WTC11 (cell line): ENCODE measurements at regions not wholly inside any gene's neighbourhood (a gene's known extent, or its start where the extent isn't known, plus 50 kb on each side); places are given as distances from the start of the nearest gene placed in this dataset.

Experiments
- ATAC-seq: fragments of 200-7000 bp; cut with Tn5 transposase; 2 replicates; pipeline ENCODE4 v1.10.0; 2021; ENCODE audit warnings: mild to moderate bottlenecking, moderate library complexity
- CTCF ChIA-PET: fragments of 300-600 bp; sonication (Branson Sonifier 250); formaldehyde crosslinking; loops from one replicate; lab custom pipeline; 2021; ENCODE audit warnings: antibody characterized with exemption; lab: Charles Lee
- POLR2A ChIA-PET: fragments of 350-600 bp; sonication (Branson Sonifier 250); formaldehyde crosslinking; loops from one replicate; lab custom pipeline; 2021; ENCODE audit warnings: antibody characterized with exemption; lab: Charles Lee
- DNase-seq: peaks from one replicate; pipeline ENCODE4 v3.0.0; 2021; ENCODE audit warnings: low spot score
- H3K27ac Mint-ChIP-seq: 2 replicates; pipeline ENCODE4 v1.8.0; 2021; ENCODE audit warnings: mixed read lengths
- H3K27me3 Mint-ChIP-seq: 2 replicates; pipeline ENCODE4 v1.8.0; 2021; ENCODE audit warnings: low read depth, mild to moderate bottlenecking, moderate library complexity, mixed read lengths
- H3K36me3 Mint-ChIP-seq: 2 replicates; pipeline ENCODE4 v1.8.0; 2021; ENCODE audit warnings: mixed read lengths
- H3K4me1 Mint-ChIP-seq: 2 replicates; pipeline ENCODE4 v1.8.0; 2022; ENCODE audit warnings: mixed read lengths
- H3K4me3 Mint-ChIP-seq: 2 replicates; pipeline ENCODE4 v1.8.0; 2021; ENCODE audit warnings: mild to moderate bottlenecking, moderate library complexity, mixed read lengths
- H3K9me3 Mint-ChIP-seq: 2 replicates; pipeline ENCODE4 v1.8.0; 2021; ENCODE audit warnings: mixed read lengths
- ELF4 ChIP-seq: sonication (generic); formaldehyde crosslinking; IDR thresholded peaks from 2 replicates; pipeline ENCODE4 v1.8.1; 2022; ENCODE audit warnings: low read depth, mild to moderate bottlenecking, moderate library complexity, missing genetic modification reagents
- GABPB1 ChIP-seq: sonication (generic); formaldehyde crosslinking; IDR thresholded peaks from 2 replicates; pipeline ENCODE4 v1.8.1; 2023; ENCODE audit warnings: mild to moderate bottlenecking, missing genetic modification reagents
- HMGA2 ChIP-seq: fragments of 250-450 bp; sonication (Bioruptor Pico); IDR thresholded peaks from 2 replicates; pipeline ENCODE4 v1.4.0; 2021; ENCODE audit warnings: mild to moderate bottlenecking, moderate library complexity
- HMGXB4 ChIP-seq: sonication (generic); formaldehyde crosslinking; IDR thresholded peaks from 2 replicates; pipeline ENCODE4 v1.8.1; 2023; ENCODE audit warnings: mild to moderate bottlenecking, moderate library complexity, missing genetic modification reagents
- JAZF1 ChIP-seq: fragments of 250-450 bp; sonication (Bioruptor Pico); IDR thresholded peaks from 2 replicates; pipeline ENCODE4 v1.9.0; 2021; ENCODE audit warnings: moderate library complexity, mild to moderate bottlenecking, inconsistent platforms
- NFYB ChIP-seq: sonication (generic); formaldehyde crosslinking; conservative IDR thresholded peaks from 2 replicates; pipeline ENCODE4 v1.8.0; 2022; ENCODE audit warnings: low read depth, missing genetic modification reagents
- NR2C2 ChIP-seq: sonication (generic); formaldehyde crosslinking; IDR thresholded peaks from 2 replicates; pipeline ENCODE4 v1.8.0; 2022; ENCODE audit warnings: mild to moderate bottlenecking, missing genetic modification reagents
- PRRX2 ChIP-seq: fragments of 250-450 bp; sonication (Bioruptor Pico); IDR thresholded peaks from 2 replicates; pipeline ENCODE4 v1.8.0; 2021; ENCODE audit warnings: mild to moderate bottlenecking
- SMAD3 ChIP-seq: sonication (generic); formaldehyde crosslinking; IDR thresholded peaks from 2 replicates; pipeline ENCODE4 v1.8.0; 2022; ENCODE audit warnings: missing genetic modification reagents, mild to moderate bottlenecking, borderline replicate concordance
- SMAD4 ChIP-seq: sonication (generic); formaldehyde crosslinking; IDR thresholded peaks from 2 replicates; pipeline ENCODE4 v1.8.0; 2022; ENCODE audit warnings: mild to moderate bottlenecking, missing genetic modification reagents
- ZBTB43 ChIP-seq: sonication (generic); formaldehyde crosslinking; IDR thresholded peaks from 2 replicates; pipeline ENCODE4 v1.8.1; 2023; ENCODE audit warnings: mild to moderate bottlenecking, missing genetic modification reagents
- TF ChIP-seq, protein P1 (sequence below): sonication (generic); formaldehyde crosslinking; IDR thresholded peaks from 2 replicates; pipeline ENCODE4 v1.8.1; 2022; ENCODE audit warnings: mild to moderate bottlenecking, moderate library complexity, missing genetic modification reagents
- TF ChIP-seq, protein P2 (sequence below): fragments of 250-450 bp; sonication (Bioruptor Pico); IDR thresholded peaks from 2 replicates; pipeline ENCODE4 v2.1.2; 2022; ENCODE audit warnings: mild to moderate bottlenecking, moderate library complexity
- TF ChIP-seq, protein P3 (sequence below): fragments of 250-450 bp; sonication (Bioruptor Pico); IDR thresholded peaks from 2 replicates; pipeline ENCODE4 v1.9.0; 2021; ENCODE audit warnings: moderate library complexity, mild to moderate bottlenecking, inconsistent platforms, borderline replicate concordance
- TF ChIP-seq, protein P4 (sequence below): sonication (generic); formaldehyde crosslinking; conservative IDR thresholded peaks from 2 replicates; pipeline ENCODE4 v1.8.1; 2022; ENCODE audit warnings: mild to moderate bottlenecking, missing genetic modification reagents
- TF ChIP-seq, protein P5 (sequence below): sonication (generic); formaldehyde crosslinking; IDR thresholded peaks from 2 replicates; pipeline ENCODE4 v1.8.0; 2022; ENCODE audit warnings: mild to moderate bottlenecking, missing genetic modification reagents

- Mint-ChIP-seq H3K9me3 (peaks cover 9% of the 10 kb centered on the region), H3K4me1 (no peaks in the 10 kb centered on the region), H3K27me3 (no peaks in the 10 kb centered on the region), H3K4me3 (no peak overlapping the region), H3K27ac (no peak overlapping the region), H3K36me3 (no peaks in the 10 kb centered on the region; the same call in 1 of the 2 replicates)
- TF ChIP-seq, protein P1, sequence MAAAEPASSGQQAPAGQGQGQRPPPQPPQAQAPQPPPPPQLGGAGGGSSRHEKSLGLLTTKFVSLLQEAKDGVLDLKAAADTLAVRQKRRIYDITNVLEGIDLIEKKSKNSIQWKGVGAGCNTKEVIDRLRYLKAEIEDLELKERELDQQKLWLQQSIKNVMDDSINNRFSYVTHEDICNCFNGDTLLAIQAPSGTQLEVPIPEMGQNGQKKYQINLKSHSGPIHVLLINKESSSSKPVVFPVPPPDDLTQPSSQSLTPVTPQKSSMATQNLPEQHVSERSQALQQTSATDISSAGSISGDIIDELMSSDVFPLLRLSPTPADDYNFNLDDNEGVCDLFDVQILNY (CRISPR knock-in tag): no peak
- no peak for TF ChIP-seq ZBTB43
- TF ChIP-seq, protein P2, sequence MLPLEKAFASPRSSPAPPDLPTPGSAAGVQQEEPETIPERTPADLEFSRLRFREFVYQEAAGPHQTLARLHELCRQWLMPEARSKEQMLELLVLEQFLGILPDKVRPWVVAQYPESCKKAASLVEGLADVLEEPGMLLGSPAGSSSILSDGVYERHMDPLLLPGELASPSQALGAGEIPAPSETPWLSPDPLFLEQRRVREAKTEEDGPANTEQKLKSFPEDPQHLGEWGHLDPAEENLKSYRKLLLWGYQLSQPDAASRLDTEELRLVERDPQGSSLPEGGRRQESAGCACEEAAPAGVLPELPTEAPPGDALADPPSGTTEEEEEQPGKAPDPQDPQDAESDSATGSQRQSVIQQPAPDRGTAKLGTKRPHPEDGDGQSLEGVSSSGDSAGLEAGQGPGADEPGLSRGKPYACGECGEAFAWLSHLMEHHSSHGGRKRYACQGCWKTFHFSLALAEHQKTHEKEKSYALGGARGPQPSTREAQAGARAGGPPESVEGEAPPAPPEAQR (CRISPR knock-in tag): no peak
- ATAC-seq: no peak
- ChIA-PET POLR2A (no interaction called here), CTCF (no interaction called here)
- DNase-seq: no peak
Measured at GRCh38 chr22:47620391-47620790, 857.9 kb downstream of the TBC1D22A start.

GRCh38 chr22:47619631-47620030 is 857.2 kb downstream of the TBC1D22A start:
- no peaks in the 10 kb centered on the region for H3K4me1 Mint-ChIP-seq
- TF ChIP-seq GABPB1 (CRISPR knock-in tag) (no peak), SMAD4 (CRISPR knock-in tag) (no peak), HMGA2 (no peak), PRRX2 (CRISPR knock-in tag) (no peak), HMGXB4 (CRISPR knock-in tag) (no peak), ZBTB43 (no peak), ELF4 (no peak), NR2C2 (no peak), SMAD3 (no peak), NFYB (CRISPR knock-in tag) (no peak), JAZF1 (CRISPR knock-in tag) (no peak)
- TF ChIP-seq, protein P3, sequence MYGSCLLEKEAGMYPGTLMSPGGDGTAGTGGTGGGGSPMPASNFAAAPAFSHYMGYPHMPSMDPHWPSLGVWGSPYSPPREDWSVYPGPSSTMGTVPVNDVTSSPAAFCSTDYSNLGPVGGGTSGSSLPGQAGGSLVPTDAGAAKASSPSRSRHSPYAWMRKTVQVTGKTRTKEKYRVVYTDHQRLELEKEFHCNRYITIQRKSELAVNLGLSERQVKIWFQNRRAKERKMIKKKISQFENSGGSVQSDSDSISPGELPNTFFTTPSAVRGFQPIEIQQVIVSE (CRISPR knock-in tag): no peak
- TF ChIP-seq, protein P4, sequence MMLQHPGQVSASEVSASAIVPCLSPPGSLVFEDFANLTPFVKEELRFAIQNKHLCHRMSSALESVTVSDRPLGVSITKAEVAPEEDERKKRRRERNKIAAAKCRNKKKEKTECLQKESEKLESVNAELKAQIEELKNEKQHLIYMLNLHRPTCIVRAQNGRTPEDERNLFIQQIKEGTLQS (CRISPR knock-in tag): no peak
- TF ChIP-seq, protein P5, sequence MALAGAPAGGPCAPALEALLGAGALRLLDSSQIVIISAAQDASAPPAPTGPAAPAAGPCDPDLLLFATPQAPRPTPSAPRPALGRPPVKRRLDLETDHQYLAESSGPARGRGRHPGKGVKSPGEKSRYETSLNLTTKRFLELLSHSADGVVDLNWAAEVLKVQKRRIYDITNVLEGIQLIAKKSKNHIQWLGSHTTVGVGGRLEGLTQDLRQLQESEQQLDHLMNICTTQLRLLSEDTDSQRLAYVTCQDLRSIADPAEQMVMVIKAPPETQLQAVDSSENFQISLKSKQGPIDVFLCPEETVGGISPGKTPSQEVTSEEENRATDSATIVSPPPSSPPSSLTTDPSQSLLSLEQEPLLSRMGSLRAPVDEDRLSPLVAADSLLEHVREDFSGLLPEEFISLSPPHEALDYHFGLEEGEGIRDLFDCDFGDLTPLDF (CRISPR knock-in tag): no peak
- ATAC-seq (no peak), DNase-seq (no peak)
- peaks cover 9% of the 10 kb centered on the region for H3K9me3 Mint-ChIP-seq
- H3K36me3 Mint-ChIP-seq: no peaks in the 10 kb centered on the region; the same call in 1 of the 2 replicates
- H3K27me3 Mint-ChIP-seq: no peaks in the 10 kb centered on the region
- POLR2A ChIA-PET: no interaction called here
- no peak overlapping the region for H3K27ac Mint-ChIP-seq
- CTCF ChIA-PET: no interaction called here
- no peak overlapping the region for H3K4me3 Mint-ChIP-seq
